ENCODE measurements at regions not wholly inside any gene's neighbourhood (a gene's known extent, or its start where the extent isn't known, plus 50 kb on each side); places are given as distances from the start of the nearest gene placed in this dataset.

DNA sequence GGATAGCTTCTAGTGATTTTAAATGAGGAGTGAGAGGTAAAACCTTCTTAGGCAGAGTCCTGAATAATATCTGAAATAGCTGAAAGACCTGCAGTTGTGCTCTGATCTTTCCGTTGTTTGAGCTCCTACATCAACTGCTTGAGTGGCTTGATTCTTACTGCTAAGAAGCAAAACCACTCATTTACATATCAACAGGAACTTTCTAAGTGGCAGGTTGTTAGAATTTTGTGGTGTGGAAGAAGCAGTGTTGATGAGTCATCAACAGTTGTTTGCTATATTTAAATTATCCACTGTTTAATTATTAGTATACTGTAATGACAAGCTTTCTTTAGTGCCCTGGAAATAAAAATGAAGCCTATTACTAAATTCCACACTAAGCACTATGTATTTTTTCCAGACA lies 689.5 kb downstream of the DNAJB9 start:
- no peak for TF ChIP-seq POLR2A (IDR thresholded peaks at IDR 0.05)
- TF ChIP-seq, protein P1, sequence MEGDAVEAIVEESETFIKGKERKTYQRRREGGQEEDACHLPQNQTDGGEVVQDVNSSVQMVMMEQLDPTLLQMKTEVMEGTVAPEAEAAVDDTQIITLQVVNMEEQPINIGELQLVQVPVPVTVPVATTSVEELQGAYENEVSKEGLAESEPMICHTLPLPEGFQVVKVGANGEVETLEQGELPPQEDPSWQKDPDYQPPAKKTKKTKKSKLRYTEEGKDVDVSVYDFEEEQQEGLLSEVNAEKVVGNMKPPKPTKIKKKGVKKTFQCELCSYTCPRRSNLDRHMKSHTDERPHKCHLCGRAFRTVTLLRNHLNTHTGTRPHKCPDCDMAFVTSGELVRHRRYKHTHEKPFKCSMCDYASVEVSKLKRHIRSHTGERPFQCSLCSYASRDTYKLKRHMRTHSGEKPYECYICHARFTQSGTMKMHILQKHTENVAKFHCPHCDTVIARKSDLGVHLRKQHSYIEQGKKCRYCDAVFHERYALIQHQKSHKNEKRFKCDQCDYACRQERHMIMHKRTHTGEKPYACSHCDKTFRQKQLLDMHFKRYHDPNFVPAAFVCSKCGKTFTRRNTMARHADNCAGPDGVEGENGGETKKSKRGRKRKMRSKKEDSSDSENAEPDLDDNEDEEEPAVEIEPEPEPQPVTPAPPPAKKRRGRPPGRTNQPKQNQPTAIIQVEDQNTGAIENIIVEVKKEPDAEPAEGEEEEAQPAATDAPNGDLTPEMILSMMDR (IDR thresholded peaks at IDR 0.05): no peak

All from right lobe of liver (tissue), 4 donors.